Stomach smooth muscle (tissue), 2 donors: ENCODE measurements at regions not wholly inside any gene's neighbourhood (a gene's known extent, or its start where the extent isn't known, plus 50 kb on each side); places are given as distances from the start of the nearest gene placed in this dataset.

Experiments
- H3K27ac ChIP-seq: one replicate; pipeline ENCODE4 v1.7.0; 2013; ENCODE audit warnings: mild to moderate bottlenecking, low read length, inconsistent platforms
- H3K27me3 ChIP-seq, 2 donors: one replicate each; pipeline ENCODE4 v1.7.0; 2013; ENCODE audit warnings: low read length in 2 of 2; ENCODE audit not compliant: insufficient read depth in 2 of 2, control insufficient read depth in 1 of 2
- H3K36me3 ChIP-seq, 2 donors: one replicate each; pipeline ENCODE4 v1.7.0; 2013; ENCODE audit warnings: low read length in 2 of 2; ENCODE audit not compliant: control insufficient read depth in 2 of 2, insufficient read depth in 2 of 2
- H3K4me1 ChIP-seq: one replicate; pipeline ENCODE4 v1.7.0; 2013; ENCODE audit warnings: low read length; ENCODE audit not compliant: control insufficient read depth, insufficient read depth
- H3K4me3 ChIP-seq, 2 donors: one replicate each; pipeline ENCODE4 v1.7.0; 2013; ENCODE audit warnings: low read length in 2 of 2
- H3K9ac ChIP-seq, 2 donors: one replicate each; pipeline ENCODE4 v1.7.0; 2013; ENCODE audit warnings: low read length in 2 of 2, mild to moderate bottlenecking in 1 of 2
- H3K9me3 ChIP-seq, 2 donors: one replicate each; pipeline ENCODE4 v1.7.0; 2013; ENCODE audit warnings: low read length in 2 of 2; ENCODE audit not compliant: control insufficient read depth in 2 of 2
- donor health status: healthy.
- donor health status: Pancreatic carcinoma.

- Histone ChIP-seq H3K9ac (no peak overlapping the region), H3K9me3 (no peaks in the 10 kb centered on the region), H3K4me1 (no peaks in the 10 kb centered on the region), H3K27ac (no peak overlapping the region), H3K27me3 (no peaks in the 10 kb centered on the region), H3K36me3 (no peaks in the 10 kb centered on the region), H3K4me3 (no peak overlapping the region)
Measured at GRCh38 chr13:76175961-76176725, 540.0 kb downstream of the LMO7 start.

GRCh38 chr13:76168661-76169060, 532.5 kb downstream of the LMO7 start:
- no peak overlapping the region for H3K4me3 ChIP-seq
- H3K27me3 ChIP-seq = no peaks in the 10 kb centered on the region
- no peaks in the 10 kb centered on the region for H3K36me3 ChIP-seq

GRCh38 chr13:76164290-76164689, 528.2 kb downstream of the LMO7 start:
- Histone ChIP-seq H3K36me3 (no peaks in the 10 kb centered on the region), H3K27ac (no peak overlapping the region), H3K4me3 (no peak overlapping the region), H3K27me3 (no peaks in the 10 kb centered on the region), H3K9me3 (no peaks in the 10 kb centered on the region), H3K9ac (no peak overlapping the region), H3K4me1 (peaks cover 10% of the 10 kb centered on the region)

More at GRCh38 chr13:76168661-76169060, 532.5 kb downstream of the LMO7 start:
- no peak overlapping the region for H3K27ac ChIP-seq
- no peaks in the 10 kb centered on the region for H3K9me3 ChIP-seq
- H3K4me1 ChIP-seq = peaks cover 4% of the 10 kb centered on the region
- H3K9ac ChIP-seq = no peak overlapping the region

GRCh38 chr13:76163761-76164160, 527.6 kb downstream of the LMO7 start:
- H3K27ac ChIP-seq = no peak overlapping the region
- no peaks in the 10 kb centered on the region for H3K9me3 ChIP-seq
- no peak overlapping the region for H3K4me3 ChIP-seq
- H3K36me3 ChIP-seq = no peaks in the 10 kb centered on the region
- no peak overlapping the region for H3K9ac ChIP-seq
- H3K27me3 ChIP-seq = no peaks in the 10 kb centered on the region
- peaks cover 10% of the 10 kb centered on the region for H3K4me1 ChIP-seq

GRCh38 chr13:76160961-76161925, 525.1 kb downstream of the LMO7 start:
- Histone ChIP-seq H3K27me3 (no peaks in the 10 kb centered on the region), H3K4me3 (no peak overlapping the region), H3K9me3 (no peaks in the 10 kb centered on the region), H3K4me1 (peaks cover 10% of the 10 kb centered on the region), H3K36me3 (no peaks in the 10 kb centered on the region), H3K27ac (no peak overlapping the region), H3K9ac (no peak overlapping the region)

GRCh38 chr13:76160506-76160905, 524.4 kb downstream of the LMO7 start:
- Histone ChIP-seq H3K4me1 (peaks cover 10% of the 10 kb centered on the region), H3K36me3 (no peaks in the 10 kb centered on the region), H3K9me3 (no peaks in the 10 kb centered on the region), H3K27ac (no peak overlapping the region), H3K27me3 (no peaks in the 10 kb centered on the region), H3K4me3 (no peak overlapping the region), H3K9ac (no peak overlapping the region)

GRCh38 chr13:76157926-76158325, 521.8 kb downstream of the LMO7 start:
- no peaks in the 10 kb centered on the region for H3K9me3 ChIP-seq
- no peak overlapping the region for H3K9ac ChIP-seq
- H3K4me3 ChIP-seq = no peak overlapping the region
- peaks cover 6% of the 10 kb centered on the region for H3K4me1 ChIP-seq
- no peaks in the 10 kb centered on the region for H3K27me3 ChIP-seq
- no peak overlapping the region for H3K27ac ChIP-seq
- H3K36me3 ChIP-seq = no peaks in the 10 kb centered on the region

- H3K9ac ChIP-seq = no peak overlapping the region
- H3K9me3 ChIP-seq = no peaks in the 10 kb centered on the region
- no peaks in the 10 kb centered on the region for H3K27me3 ChIP-seq
- no peak overlapping the region for H3K4me3 ChIP-seq
- no peaks in the 10 kb centered on the region for H3K36me3 ChIP-seq
- H3K27ac ChIP-seq = no peak overlapping the region
- no peaks in the 10 kb centered on the region for H3K4me1 ChIP-seq
Measured at GRCh38 chr13:76153239-76153638, 517.1 kb downstream of the LMO7 start.

GRCh38 chr13:76148926-76149325, 512.8 kb downstream of the LMO7 start:
- Histone ChIP-seq H3K36me3 (no peaks in the 10 kb centered on the region), H3K9ac (no peak overlapping the region), H3K27me3 (no peaks in the 10 kb centered on the region), H3K4me1 (no peaks in the 10 kb centered on the region), H3K9me3 (no peaks in the 10 kb centered on the region), H3K27ac (no peak overlapping the region), H3K4me3 (no peak overlapping the region)

GRCh38 chr13:76148374-76148773, 512.2 kb downstream of the LMO7 start:
- Histone ChIP-seq H3K4me3 (no peak overlapping the region), H3K36me3 (no peaks in the 10 kb centered on the region), H3K4me1 (no peaks in the 10 kb centered on the region)

More at GRCh38 chr13:76148374-76148773, 512.2 kb downstream of the LMO7 start:
- Histone ChIP-seq H3K27me3 (no peaks in the 10 kb centered on the region), H3K9me3 (no peaks in the 10 kb centered on the region), H3K9ac (no peak overlapping the region), H3K27ac (no peak overlapping the region)
